ENCODE measurements at regions not wholly inside any gene's neighbourhood (a gene's known extent, or its start where the extent isn't known, plus 50 kb on each side); places are given as distances from the start of the nearest gene placed in this dataset.

DNA sequence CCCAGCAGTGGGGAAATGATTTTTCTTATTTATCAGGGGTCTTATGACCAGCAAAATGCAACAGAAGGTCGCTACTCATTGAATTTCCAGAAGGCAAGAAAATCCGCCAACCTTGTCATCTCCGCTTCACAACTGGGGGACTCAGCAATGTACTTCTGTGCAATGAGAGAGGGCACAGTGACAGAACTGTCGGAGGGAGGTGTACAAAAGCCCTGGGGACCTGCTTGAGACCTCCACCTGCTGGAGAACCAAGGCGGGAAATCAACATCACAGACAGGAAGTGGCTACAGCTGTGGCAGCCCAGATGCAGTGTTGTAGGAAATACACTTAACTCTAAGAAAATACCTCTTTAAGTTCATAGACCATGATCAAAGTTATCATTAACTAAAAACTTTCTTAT is 250.9 kb upstream of the OR4E1 start:
- TF ChIP-seq, protein P1, sequence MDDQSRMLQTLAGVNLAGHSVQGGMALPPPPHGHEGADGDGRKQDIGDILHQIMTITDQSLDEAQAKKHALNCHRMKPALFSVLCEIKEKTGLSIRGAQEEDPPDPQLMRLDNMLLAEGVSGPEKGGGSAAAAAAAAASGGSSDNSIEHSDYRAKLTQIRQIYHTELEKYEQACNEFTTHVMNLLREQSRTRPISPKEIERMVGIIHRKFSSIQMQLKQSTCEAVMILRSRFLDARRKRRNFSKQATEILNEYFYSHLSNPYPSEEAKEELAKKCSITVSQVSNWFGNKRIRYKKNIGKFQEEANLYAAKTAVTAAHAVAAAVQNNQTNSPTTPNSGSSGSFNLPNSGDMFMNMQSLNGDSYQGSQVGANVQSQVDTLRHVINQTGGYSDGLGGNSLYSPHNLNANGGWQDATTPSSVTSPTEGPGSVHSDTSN (IDR thresholded peaks at IDR 0.05) = no peak
- TF ChIP-seq ZSCAN20 (CRISPR knock-in tag; IDR thresholded peaks at IDR 0.05) = no peak
- TF ChIP-seq, protein P2, sequence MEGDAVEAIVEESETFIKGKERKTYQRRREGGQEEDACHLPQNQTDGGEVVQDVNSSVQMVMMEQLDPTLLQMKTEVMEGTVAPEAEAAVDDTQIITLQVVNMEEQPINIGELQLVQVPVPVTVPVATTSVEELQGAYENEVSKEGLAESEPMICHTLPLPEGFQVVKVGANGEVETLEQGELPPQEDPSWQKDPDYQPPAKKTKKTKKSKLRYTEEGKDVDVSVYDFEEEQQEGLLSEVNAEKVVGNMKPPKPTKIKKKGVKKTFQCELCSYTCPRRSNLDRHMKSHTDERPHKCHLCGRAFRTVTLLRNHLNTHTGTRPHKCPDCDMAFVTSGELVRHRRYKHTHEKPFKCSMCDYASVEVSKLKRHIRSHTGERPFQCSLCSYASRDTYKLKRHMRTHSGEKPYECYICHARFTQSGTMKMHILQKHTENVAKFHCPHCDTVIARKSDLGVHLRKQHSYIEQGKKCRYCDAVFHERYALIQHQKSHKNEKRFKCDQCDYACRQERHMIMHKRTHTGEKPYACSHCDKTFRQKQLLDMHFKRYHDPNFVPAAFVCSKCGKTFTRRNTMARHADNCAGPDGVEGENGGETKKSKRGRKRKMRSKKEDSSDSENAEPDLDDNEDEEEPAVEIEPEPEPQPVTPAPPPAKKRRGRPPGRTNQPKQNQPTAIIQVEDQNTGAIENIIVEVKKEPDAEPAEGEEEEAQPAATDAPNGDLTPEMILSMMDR (IDR thresholded peaks at IDR 0.05) = no peak
- TF ChIP-seq POLR2A (IDR thresholded peaks at IDR 0.05; ENCODE audit: low read length) = no peak
- TF ChIP-seq, protein P3, sequence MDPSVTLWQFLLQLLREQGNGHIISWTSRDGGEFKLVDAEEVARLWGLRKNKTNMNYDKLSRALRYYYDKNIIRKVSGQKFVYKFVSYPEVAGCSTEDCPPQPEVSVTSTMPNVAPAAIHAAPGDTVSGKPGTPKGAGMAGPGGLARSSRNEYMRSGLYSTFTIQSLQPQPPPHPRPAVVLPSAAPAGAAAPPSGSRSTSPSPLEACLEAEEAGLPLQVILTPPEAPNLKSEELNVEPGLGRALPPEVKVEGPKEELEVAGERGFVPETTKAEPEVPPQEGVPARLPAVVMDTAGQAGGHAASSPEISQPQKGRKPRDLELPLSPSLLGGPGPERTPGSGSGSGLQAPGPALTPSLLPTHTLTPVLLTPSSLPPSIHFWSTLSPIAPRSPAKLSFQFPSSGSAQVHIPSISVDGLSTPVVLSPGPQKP (IDR thresholded peaks at IDR 0.05; ENCODE audit: low read depth, low read length) = no peak
- TF ChIP-seq BHLHE40 (IDR thresholded peaks at IDR 0.05; ENCODE audit: low read depth, low read length) = no peak
- no peak for TF ChIP-seq NPAS2 (CRISPR knock-in tag; IDR thresholded peaks at IDR 0.05; ENCODE audit: borderline replicate concordance)
- TF ChIP-seq JUN (IDR thresholded peaks at IDR 0.05) = no peak
- no peak for TF ChIP-seq RCOR1 (IDR thresholded peaks at IDR 0.05; ENCODE audit: low read depth, low read length)
- no peak for TF ChIP-seq CHD2 (IDR thresholded peaks at IDR 0.05; ENCODE audit: low read length, partially characterized antibody)
